OCI-LY1 (cell line): ENCODE measurements at regions not wholly inside any gene's neighbourhood (a gene's known extent, or its start where the extent isn't known, plus 50 kb on each side); places are given as distances from the start of the nearest gene placed in this dataset.

Experiments
- H2AFZ ChIP-seq: fragments of 200-600 bp; sonication (generic), shearing (Covaris generic); 2 replicates; pipeline ENCODE4 v1.6.0; 2014; ENCODE audit warnings: antibody characterized with exemption, mild to moderate bottlenecking, low read length
- H3F3A ChIP-seq: fragments of 200-600 bp; sonication (generic), shearing (Covaris generic); 2 replicates; pipeline ENCODE4 v1.6.0; 2014; ENCODE audit warnings: mild to moderate bottlenecking, antibody characterized with exemption, low read length, moderate library complexity; ENCODE audit not compliant: insufficient read depth
- H3K27ac ChIP-seq: fragments of 200-600 bp; sonication (generic); 2 replicates; pipeline ENCODE4 v1.5.1; 2014; ENCODE audit warnings: low read length, mixed run types, mild to moderate bottlenecking, low read depth; ENCODE audit not compliant: poor library complexity, severe bottlenecking
- H3K27me3 ChIP-seq: fragments of 200-600 bp; sonication (generic); 2 replicates; pipeline ENCODE4 v1.6.0; 2014; ENCODE audit warnings: antibody characterized with exemption, mild to moderate bottlenecking, low read length, moderate library complexity; ENCODE audit not compliant: insufficient read depth
- H3K36me3 ChIP-seq: fragments of 200-600 bp; sonication (generic); 2 replicates; pipeline ENCODE4 v1.6.1; 2014; ENCODE audit warnings: mild to moderate bottlenecking, antibody characterized with exemption, low read length, moderate library complexity, mixed read lengths; ENCODE audit not compliant: insufficient read depth
- H3K4me1 ChIP-seq: fragments of 200-600 bp; sonication (generic); 2 replicates; pipeline ENCODE4 v1.5.1; 2014; ENCODE audit warnings: mild to moderate bottlenecking, low read length, moderate library complexity; ENCODE audit not compliant: insufficient read depth, severe bottlenecking
- H3K4me2 ChIP-seq: fragments of 200-600 bp; sonication (generic), shearing (Covaris generic); 2 replicates; pipeline ENCODE4 v1.6.1; 2014; ENCODE audit warnings: low read length
- H3K4me3 ChIP-seq: fragments of 200-600 bp; sonication (generic); 2 replicates; pipeline ENCODE4 v1.5.1; 2014; ENCODE audit warnings: low read length, low read depth, mild to moderate bottlenecking, mixed read lengths; ENCODE audit not compliant: poor library complexity, severe bottlenecking
- H3K79me2 ChIP-seq: fragments of 200-600 bp; shearing (Covaris generic); 2 replicates; pipeline ENCODE4 v1.6.1; 2016; ENCODE audit warnings: mixed run types, low read length, mixed read lengths; ENCODE audit not compliant: insufficient read depth
- H3K9ac ChIP-seq: fragments of 200-600 bp; sonication (generic), shearing (Covaris generic); 2 replicates; pipeline ENCODE4 v1.6.1; 2014; ENCODE audit warnings: mild to moderate bottlenecking, low read length, mixed read lengths
- H3K9me2 ChIP-seq: fragments of 200-600 bp; sonication (generic), shearing (Covaris generic); 2 replicates; pipeline ENCODE4 v1.6.1; 2014; ENCODE audit warnings: low read depth, mild to moderate bottlenecking, low read length, mixed read lengths
- H3K9me3 ChIP-seq: fragments of 200-600 bp; shearing (Covaris generic); 2 replicates; pipeline ENCODE4 v1.6.1; 2014; ENCODE audit warnings: low read length, mixed read lengths
- H4K20me1 ChIP-seq: fragments of 200-600 bp; sonication (generic), shearing (Covaris generic); 2 replicates; pipeline ENCODE4 v1.6.0; 2016; ENCODE audit warnings: mild to moderate bottlenecking, low read length; ENCODE audit not compliant: insufficient read depth
- EZH2 ChIP-seq: fragments of 200-600 bp; sonication (generic), shearing (Covaris generic); IDR thresholded peaks from 2 replicates; pipeline ENCODE4 v1.8.0; 2017; ENCODE audit warnings: borderline replicate concordance, mixed run types, mild to moderate bottlenecking, antibody characterized with exemption, low read length, moderate library complexity, mixed read lengths
- TF ChIP-seq, protein P1 (sequence below): fragments of 200-600 bp; sonication (generic), shearing (Covaris generic); IDR thresholded peaks from 2 replicates; pipeline ENCODE4 v1.5.1; 2017; ENCODE audit warnings: mild to moderate bottlenecking, antibody characterized with exemption, low read length, moderate library complexity, mixed read lengths

DNA sequence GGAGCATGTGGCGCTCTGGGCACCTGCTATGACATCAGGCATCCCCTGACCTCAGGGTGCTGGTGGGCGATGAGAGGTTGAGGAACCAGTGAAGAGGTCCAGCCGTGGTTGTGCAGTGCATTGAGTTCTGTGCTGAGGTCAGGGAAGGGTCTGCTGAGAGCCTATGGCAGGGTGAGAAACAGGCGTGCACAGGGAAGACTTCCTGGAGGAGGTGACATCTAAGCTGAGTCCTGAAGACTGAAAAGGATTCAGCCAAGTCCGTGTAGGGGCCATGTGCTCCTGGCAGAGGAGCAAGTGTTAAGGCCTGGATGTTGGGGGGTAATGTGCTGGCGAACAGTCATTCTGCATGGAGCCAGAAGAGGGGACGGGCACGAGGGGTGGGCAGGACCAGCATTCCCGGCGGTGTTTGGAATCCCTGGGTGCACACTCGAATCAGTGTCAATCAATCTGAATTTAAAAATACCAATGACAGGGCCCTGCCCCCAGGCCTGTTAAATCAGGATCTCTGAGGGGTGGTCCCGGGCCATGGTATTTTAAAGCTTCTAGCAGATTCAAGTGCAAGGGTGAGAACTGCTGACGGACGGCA lies 65.8 kb upstream of the CIBAR2 start:
- H3K4me1 ChIP-seq = no peaks in the 10 kb centered on the region
- no peaks in the 10 kb centered on the region for H3K36me3 ChIP-seq
- no peaks in the 10 kb centered on the region for H3K79me2 ChIP-seq
- H2AFZ ChIP-seq = no peak overlapping the region
- H3K9me2 ChIP-seq = no peaks in the 10 kb centered on the region
- TF ChIP-seq, protein P1, sequence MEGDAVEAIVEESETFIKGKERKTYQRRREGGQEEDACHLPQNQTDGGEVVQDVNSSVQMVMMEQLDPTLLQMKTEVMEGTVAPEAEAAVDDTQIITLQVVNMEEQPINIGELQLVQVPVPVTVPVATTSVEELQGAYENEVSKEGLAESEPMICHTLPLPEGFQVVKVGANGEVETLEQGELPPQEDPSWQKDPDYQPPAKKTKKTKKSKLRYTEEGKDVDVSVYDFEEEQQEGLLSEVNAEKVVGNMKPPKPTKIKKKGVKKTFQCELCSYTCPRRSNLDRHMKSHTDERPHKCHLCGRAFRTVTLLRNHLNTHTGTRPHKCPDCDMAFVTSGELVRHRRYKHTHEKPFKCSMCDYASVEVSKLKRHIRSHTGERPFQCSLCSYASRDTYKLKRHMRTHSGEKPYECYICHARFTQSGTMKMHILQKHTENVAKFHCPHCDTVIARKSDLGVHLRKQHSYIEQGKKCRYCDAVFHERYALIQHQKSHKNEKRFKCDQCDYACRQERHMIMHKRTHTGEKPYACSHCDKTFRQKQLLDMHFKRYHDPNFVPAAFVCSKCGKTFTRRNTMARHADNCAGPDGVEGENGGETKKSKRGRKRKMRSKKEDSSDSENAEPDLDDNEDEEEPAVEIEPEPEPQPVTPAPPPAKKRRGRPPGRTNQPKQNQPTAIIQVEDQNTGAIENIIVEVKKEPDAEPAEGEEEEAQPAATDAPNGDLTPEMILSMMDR = no peak
- TF ChIP-seq EZH2 = no peak
- H3K9ac ChIP-seq = no peak overlapping the region
- H3K27ac ChIP-seq = no peak overlapping the region
- no peaks in the 10 kb centered on the region for H3F3A ChIP-seq
- H3K27me3 ChIP-seq = 0 out of 2 replicates have a peak, but pooled peaks cover 3% of the 10 kb centered on the region
- no peaks in the 10 kb centered on the region for H4K20me1 ChIP-seq
- H3K4me2 ChIP-seq = no peak overlapping the region
- H3K4me3 ChIP-seq = no peak overlapping the region
- H3K9me3 ChIP-seq = no peaks in the 10 kb centered on the region

GRCh38 chr16:85178596-85178995 lies 66.3 kb upstream of the CIBAR2 start:
- H3K36me3 ChIP-seq = no peaks in the 10 kb centered on the region
- H3K4me1 ChIP-seq = no peaks in the 10 kb centered on the region
- H3K9ac ChIP-seq = no peak overlapping the region
- no peak overlapping the region for H2AFZ ChIP-seq
- no peaks in the 10 kb centered on the region for H4K20me1 ChIP-seq
- no peaks in the 10 kb centered on the region for H3K9me2 ChIP-seq
- no peak overlapping the region for H3K4me2 ChIP-seq
- no peak for TF ChIP-seq EZH2
- no peaks in the 10 kb centered on the region for H3F3A ChIP-seq
- no peak overlapping the region for H3K27ac ChIP-seq
- H3K27me3 ChIP-seq = 0 out of 2 replicates have a peak, but pooled peaks cover 3% of the 10 kb centered on the region
- no peaks in the 10 kb centered on the region for H3K9me3 ChIP-seq
- no peaks in the 10 kb centered on the region for H3K79me2 ChIP-seq
- no peak overlapping the region for H3K4me3 ChIP-seq

GRCh38 chr16:85179344-85180046 lies 67.2 kb upstream of the CIBAR2 start:
- Histone ChIP-seq H3K27ac (no peak overlapping the region), H3K4me1 (no peaks in the 10 kb centered on the region), H3K9me3 (no peaks in the 10 kb centered on the region), H3K36me3 (no peaks in the 10 kb centered on the region), H4K20me1 (no peaks in the 10 kb centered on the region), H3K4me3 (no peak overlapping the region), H3K27me3 (peaks cover 6% of the 10 kb centered on the region; the same call in 1 of the 2 replicates), H3K79me2 (no peaks in the 10 kb centered on the region), H3F3A (no peaks in the 10 kb centered on the region), H3K9me2 (no peaks in the 10 kb centered on the region), H2AFZ (no peak overlapping the region), H3K4me2 (no peak overlapping the region), H3K9ac (no peak overlapping the region)
- no peak for TF ChIP-seq EZH2
- TF ChIP-seq, protein P1 = no peak
